ENCODE measurements at regions not wholly inside any gene's neighbourhood (a gene's known extent, or its start where the extent isn't known, plus 50 kb on each side); places are given as distances from the start of the nearest gene placed in this dataset.

- TF ChIP-seq CTCF (IDR thresholded peaks at IDR 0.05; ENCODE audit: unreplicated experiment): no peak
- H3K36me3 Mint-ChIP-seq (ENCODE audit: low read depth, unreplicated experiment): no peaks in the 10 kb centered on the region
- no peak overlapping the region for H3K4me3 Mint-ChIP-seq (ENCODE audit: unreplicated experiment)
- H3K27ac Mint-ChIP-seq (ENCODE audit: unreplicated experiment): no peak overlapping the region
- H3K27me3 Mint-ChIP-seq (ENCODE audit: unreplicated experiment): no peaks in the 10 kb centered on the region
- no peaks in the 10 kb centered on the region for H3K9me3 Mint-ChIP-seq (ENCODE audit: unreplicated experiment)
- DNase-seq (ENCODE audit: low spot score): no peak
- H3K4me1 Mint-ChIP-seq (ENCODE audit: unreplicated experiment): no peaks in the 10 kb centered on the region
These were observed 105.8 kb upstream of the TNRC6C start for GRCh38 chr17:77852731-77853130.

- TF ChIP-seq CTCF (IDR thresholded peaks at IDR 0.05; ENCODE audit: unreplicated experiment): no peak
- no peaks in the 10 kb centered on the region for H3K9me3 Mint-ChIP-seq (ENCODE audit: unreplicated experiment)
- DNase-seq (ENCODE audit: low spot score): no peak
- no peaks in the 10 kb centered on the region for H3K27me3 Mint-ChIP-seq (ENCODE audit: unreplicated experiment)
- no peak overlapping the region for H3K4me3 Mint-ChIP-seq (ENCODE audit: unreplicated experiment)
- no peak overlapping the region for H3K27ac Mint-ChIP-seq (ENCODE audit: unreplicated experiment)
- H3K36me3 Mint-ChIP-seq (ENCODE audit: low read depth, unreplicated experiment): no peaks in the 10 kb centered on the region
- no peaks in the 10 kb centered on the region for H3K4me1 Mint-ChIP-seq (ENCODE audit: unreplicated experiment)
These were observed 105.1 kb upstream of the TNRC6C start for GRCh38 chr17:77853191-77853977.

GRCh38 chr17:77854083-77854758 lies 104.3 kb upstream of the TNRC6C start:
- no peak for DNase-seq (ENCODE audit: low spot score)

GRCh38 chr17:77854759-77855745 lies 103.5 kb upstream of the TNRC6C start:
- Mint-ChIP-seq H3K4me3 (ENCODE audit: unreplicated experiment) (no peak overlapping the region), H3K27me3 (ENCODE audit: unreplicated experiment) (no peaks in the 10 kb centered on the region), H3K36me3 (ENCODE audit: low read depth, unreplicated experiment) (no peaks in the 10 kb centered on the region), H3K9me3 (ENCODE audit: unreplicated experiment) (no peaks in the 10 kb centered on the region), H3K4me1 (ENCODE audit: unreplicated experiment) (no peaks in the 10 kb centered on the region), H3K27ac (ENCODE audit: unreplicated experiment) (no peak overlapping the region)
- no peak for TF ChIP-seq CTCF (IDR thresholded peaks at IDR 0.05; ENCODE audit: unreplicated experiment)
- DNase-seq (ENCODE audit: low spot score): no peak

More at GRCh38 chr17:77854083-77854758, 104.3 kb upstream of the TNRC6C start:
- no peak for TF ChIP-seq CTCF (IDR thresholded peaks at IDR 0.05; ENCODE audit: unreplicated experiment)
- Mint-ChIP-seq H3K4me3 (ENCODE audit: unreplicated experiment) (no peak overlapping the region), H3K27me3 (ENCODE audit: unreplicated experiment) (no peaks in the 10 kb centered on the region), H3K4me1 (ENCODE audit: unreplicated experiment) (no peaks in the 10 kb centered on the region), H3K36me3 (ENCODE audit: low read depth, unreplicated experiment) (no peaks in the 10 kb centered on the region), H3K27ac (ENCODE audit: unreplicated experiment) (no peak overlapping the region), H3K9me3 (ENCODE audit: unreplicated experiment) (no peaks in the 10 kb centered on the region)
